Liver (tissue), 3 donors: ENCODE measurements at regions not wholly inside any gene's neighbourhood (a gene's known extent, or its start where the extent isn't known, plus 50 kb on each side); places are given as distances from the start of the nearest gene placed in this dataset.

Experiments
- ATF3 ChIP-seq: IDR thresholded peaks from 2 replicates; pipeline ENCODE4 v1.6.1; 2016; ENCODE audit warnings: antibody characterized with exemption
- CTCF ChIP-seq: fragments of 150-350 bp; IDR thresholded peaks from 2 replicates; pipeline ENCODE4 v1.5.1; 2017; ENCODE audit warnings: improper control_type of control experiment, low read depth, low read length; ENCODE audit not compliant: missing input control
- FOXA2 ChIP-seq: IDR thresholded peaks from 2 replicates; pipeline ENCODE4 v1.6.1; 2016; ENCODE audit warnings: antibody characterized with exemption
- TAF1 ChIP-seq: conservative IDR thresholded peaks from 2 replicates; pipeline ENCODE4 v1.6.1; 2016; ENCODE audit warnings: antibody characterized with exemption, mild to moderate bottlenecking
- donor health status: healthy.
- donor health status: healthy.

DNA sequence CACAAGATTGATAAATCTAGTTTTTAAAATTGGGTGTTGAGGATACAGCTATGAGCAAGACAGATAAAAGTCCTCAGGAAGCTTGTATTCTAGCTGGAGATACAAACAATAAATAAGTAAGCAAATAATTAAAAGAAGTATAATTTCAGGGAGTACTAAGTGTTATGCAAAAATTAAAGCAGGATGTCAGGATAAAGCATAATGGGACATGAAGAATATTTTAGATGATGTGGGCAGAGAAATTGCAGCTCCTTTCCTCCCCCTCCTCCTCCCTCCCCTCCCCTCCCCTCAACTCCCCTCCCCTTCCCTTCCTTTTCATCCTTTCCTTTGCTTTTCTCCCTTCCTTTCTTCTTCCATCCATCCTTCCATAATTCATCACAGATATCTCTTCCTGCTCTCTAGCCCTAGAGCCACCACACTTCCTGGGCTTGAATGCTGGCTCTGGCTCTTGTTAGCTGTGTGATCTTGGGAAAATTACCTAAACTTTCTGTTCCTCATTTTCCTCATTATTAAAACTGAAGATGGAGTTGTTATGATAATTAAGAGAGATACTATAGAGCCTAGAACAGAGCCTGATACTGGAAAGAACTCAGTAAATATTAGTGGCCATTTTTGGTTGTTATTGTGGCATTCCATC, 323.9 kb downstream of the AACS start:
- no peak for TF ChIP-seq ATF3
- TF ChIP-seq CTCF, result no peak
- no peak for TF ChIP-seq TAF1
- TF ChIP-seq FOXA2, result no peak
